ENCODE measurements at regions not wholly inside any gene's neighbourhood (a gene's known extent, or its start where the extent isn't known, plus 50 kb on each side); places are given as distances from the start of the nearest gene placed in this dataset.

DNA sequence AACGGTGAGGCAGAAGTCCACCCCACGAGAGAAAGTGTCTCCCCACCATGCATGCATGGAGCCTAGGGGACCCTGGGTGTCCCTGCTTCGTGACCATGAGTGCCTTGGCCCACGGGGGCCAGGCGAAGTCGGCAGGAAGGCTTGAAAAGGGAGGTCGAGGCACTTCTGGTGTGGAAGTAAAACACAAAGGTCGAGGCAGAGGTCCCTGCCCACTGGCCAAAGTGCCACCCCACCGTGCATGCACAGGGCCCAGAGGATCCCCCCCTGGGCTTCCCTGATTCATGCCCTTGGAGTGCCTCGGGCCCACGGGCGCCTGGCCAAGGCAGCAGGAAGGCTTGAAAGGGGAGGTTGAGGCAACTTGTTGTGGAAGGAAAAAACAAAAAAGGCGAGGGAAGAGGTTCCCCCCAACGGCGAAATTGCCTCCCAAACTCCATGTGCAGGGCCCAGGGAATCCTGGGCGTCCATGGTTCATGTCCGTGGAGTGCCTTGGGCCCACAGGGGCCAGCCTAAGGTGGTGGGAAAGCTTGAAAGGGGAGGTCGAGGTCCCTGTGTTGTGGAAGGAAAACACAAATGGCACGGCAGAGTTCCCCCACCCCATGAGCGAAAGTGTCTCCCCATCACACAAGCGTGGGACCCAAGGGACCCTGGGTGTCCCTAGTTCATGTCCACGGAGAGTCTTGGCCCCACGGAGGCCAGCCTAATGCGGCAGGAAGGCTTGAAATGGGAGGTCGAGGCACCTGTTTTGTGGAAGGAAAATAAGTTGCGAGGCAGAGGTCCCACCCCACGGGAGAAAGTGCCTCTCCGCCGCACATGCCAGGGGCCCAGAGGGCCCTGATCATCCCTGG lies 372.1 kb downstream of the ALG10 start:
- peak in 1 of 2 donors; percentile 53 for DNase-seq (ENCODE audit: low spot score in 2 of 2)
- no peak overlapping the region for H3K4me3 ChIP-seq (ENCODE audit: low read depth, poor library complexity, severe bottlenecking)
- WGBS, 2 donors, result 58 to 61% methylated on average over 29 of the region's 29 CpGs
- intact Hi-C loops (cut with DNase I; ENCODE audit: low total_unique reads), result no loop called here
- no peak for TF ChIP-seq POLR2A (IDR thresholded peaks at IDR 0.05)
- TF ChIP-seq, protein P1, sequence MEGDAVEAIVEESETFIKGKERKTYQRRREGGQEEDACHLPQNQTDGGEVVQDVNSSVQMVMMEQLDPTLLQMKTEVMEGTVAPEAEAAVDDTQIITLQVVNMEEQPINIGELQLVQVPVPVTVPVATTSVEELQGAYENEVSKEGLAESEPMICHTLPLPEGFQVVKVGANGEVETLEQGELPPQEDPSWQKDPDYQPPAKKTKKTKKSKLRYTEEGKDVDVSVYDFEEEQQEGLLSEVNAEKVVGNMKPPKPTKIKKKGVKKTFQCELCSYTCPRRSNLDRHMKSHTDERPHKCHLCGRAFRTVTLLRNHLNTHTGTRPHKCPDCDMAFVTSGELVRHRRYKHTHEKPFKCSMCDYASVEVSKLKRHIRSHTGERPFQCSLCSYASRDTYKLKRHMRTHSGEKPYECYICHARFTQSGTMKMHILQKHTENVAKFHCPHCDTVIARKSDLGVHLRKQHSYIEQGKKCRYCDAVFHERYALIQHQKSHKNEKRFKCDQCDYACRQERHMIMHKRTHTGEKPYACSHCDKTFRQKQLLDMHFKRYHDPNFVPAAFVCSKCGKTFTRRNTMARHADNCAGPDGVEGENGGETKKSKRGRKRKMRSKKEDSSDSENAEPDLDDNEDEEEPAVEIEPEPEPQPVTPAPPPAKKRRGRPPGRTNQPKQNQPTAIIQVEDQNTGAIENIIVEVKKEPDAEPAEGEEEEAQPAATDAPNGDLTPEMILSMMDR (IDR thresholded peaks at IDR 0.05), result no peak

DNA sequence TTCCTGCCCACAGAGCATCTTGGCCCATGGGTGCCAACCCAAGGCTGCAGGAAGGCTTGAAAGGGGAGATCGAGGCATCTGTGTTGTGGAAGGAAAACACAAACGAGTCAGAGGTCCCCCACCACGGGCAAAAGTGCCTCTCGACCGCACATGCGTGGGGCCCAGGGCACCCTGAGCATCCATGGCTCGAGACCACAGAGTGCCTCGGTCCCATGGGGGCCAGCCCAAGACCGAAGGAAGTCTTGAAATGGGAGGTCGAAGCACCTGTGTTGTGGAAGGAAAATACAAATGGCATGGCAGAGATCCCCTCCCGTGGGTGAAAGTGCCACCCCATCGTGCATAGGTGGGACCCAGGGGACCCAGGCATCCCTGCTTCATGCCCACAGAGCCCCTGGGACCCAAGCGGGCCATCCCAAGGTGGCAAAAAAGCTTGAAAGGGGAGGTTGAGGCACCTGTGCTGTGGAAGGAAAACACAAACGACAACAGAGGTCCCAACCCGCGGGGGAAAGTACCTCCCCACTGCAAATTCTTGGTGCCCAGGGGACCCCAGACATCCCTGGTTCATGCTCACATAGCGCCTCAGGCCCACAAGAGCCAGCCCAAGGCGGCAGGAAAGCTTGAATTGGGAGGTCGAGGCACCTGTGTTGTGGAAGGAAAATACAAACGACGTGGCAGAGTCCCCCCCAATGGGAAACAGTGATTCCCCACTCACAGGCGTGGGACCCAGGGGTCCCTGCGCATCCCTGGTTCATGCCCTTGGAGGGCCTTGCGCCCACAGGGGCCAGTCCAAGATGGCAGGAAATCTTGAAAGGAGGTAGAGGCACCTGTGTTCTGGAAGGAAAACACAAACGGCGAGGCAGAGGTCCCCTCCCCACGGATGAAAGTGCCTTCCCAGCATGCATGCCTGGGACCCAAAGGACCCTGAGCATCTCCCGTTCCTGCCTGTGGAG lies 373.0 kb downstream of the ALG10 start:
- TF ChIP-seq, protein P1 (IDR thresholded peaks at IDR 0.05), result no peak
- no peak for TF ChIP-seq POLR2A (IDR thresholded peaks at IDR 0.05)
- H3K4me3 ChIP-seq (ENCODE audit: low read depth, poor library complexity, severe bottlenecking), result no peak overlapping the region
- DNase-seq (ENCODE audit: low spot score in 2 of 2), result peak in 1 of 2 donors; percentile 76
- WGBS, 2 donors, result 66 to 73% methylated on average over 28 of the region's 28 CpGs
- intact Hi-C loops (cut with DNase I; ENCODE audit: low total_unique reads), result no loop called here

DNA sequence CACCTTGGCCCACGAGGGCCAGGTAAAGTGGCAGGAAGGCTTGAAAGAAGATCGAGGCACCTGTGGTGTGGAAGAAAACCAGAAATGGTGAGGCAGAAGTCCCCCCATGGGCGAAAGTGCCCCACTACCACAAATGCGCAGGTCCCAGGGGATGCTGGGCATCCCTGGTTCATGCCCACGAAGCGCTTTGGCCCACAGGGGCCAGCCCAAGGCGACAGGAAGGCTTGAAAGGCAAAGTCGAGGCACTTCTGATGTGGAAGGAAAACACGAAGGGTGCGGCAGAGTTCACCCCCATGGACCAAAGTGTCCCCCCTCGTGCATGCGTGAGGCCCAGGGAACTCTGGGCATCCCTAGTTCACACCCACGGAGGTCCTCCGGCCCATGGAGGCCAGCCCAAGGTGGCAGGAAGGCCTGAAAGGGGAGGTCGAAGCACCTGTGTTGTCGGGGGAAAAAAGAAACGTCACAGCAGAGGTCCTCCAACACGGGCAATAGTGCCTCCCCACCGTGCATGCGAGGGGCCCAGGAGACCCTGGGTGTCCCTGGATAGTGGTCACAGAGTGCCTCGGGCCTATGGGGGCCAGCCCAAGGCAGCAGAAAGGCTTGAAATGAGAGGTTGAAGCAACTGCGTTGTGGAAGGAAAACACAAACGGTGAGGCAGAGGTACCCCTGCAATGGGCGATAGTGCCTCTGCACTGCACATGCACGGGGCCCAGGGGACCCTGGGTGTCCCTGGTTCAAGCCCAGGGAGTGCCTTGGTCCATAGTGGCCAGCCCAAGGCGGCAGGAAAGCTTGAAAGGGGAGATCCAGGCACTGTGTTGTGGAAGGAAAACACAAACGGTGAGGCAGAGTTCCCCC lies 373.9 kb downstream of the ALG10 start:
- DNase-seq (ENCODE audit: low spot score in 2 of 2), result peak; percentile 2 to 72
- intact Hi-C loops (cut with DNase I; ENCODE audit: low total_unique reads), result no loop called here
- 57 to 65% methylated on average over 27 of the region's 27 CpGs for WGBS, 2 donors
- no peak overlapping the region for H3K4me3 ChIP-seq (ENCODE audit: low read depth, poor library complexity, severe bottlenecking)
- TF ChIP-seq POLR2A (IDR thresholded peaks at IDR 0.05), result no peak
- TF ChIP-seq, protein P1 (IDR thresholded peaks at IDR 0.05), result no peak

DNA sequence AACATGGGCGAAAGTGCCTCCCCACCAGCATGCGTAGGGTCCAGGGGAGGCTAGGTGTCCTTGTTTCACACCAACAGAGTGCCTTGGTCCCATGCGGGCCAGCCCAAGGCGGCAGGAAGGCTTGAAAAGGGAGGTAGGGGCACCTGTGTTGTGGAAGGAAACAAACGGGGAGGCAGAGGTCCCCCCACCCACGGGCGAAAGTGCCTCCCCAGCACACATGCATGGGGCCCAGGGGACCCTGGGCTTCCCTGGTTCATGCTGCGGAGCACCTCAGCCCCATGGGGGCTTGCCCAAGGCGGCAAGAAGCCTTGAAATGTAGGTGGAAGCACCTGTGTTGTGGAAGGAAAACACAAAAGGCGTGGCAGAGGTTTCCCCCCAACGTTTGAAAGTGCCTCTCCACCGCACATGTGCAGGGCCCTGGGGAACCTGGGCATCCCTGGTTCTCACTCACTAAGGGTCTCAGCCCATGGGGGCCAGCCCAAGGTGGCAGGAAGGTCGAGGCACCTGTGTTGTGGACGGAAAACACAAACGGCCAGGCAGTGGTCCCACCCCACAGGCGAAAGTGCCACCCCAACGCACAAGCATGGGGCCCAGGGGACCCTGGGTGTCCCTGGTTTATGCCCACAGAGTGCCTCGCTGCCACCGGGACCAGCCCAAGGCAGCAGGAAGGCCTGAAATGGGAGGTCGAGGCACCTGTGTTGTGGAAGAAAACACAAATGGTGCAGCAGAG lies 374.7 kb downstream of the ALG10 start:
- peak; percentile 4 to 63 for DNase-seq (ENCODE audit: low spot score in 2 of 2)
- intact Hi-C loops (cut with DNase I; ENCODE audit: low total_unique reads), result no loop called here
- H3K4me3 ChIP-seq (ENCODE audit: low read depth, poor library complexity, severe bottlenecking), result no peak overlapping the region
- TF ChIP-seq, protein P1 (IDR thresholded peaks at IDR 0.05), result no peak
- no peak for TF ChIP-seq POLR2A (IDR thresholded peaks at IDR 0.05)
- WGBS, 2 donors, result 63 to 77% methylated on average over 10 to 15 of the region's 20 CpGs
